Gastroesophageal sphincter (tissue), 4 donors: ENCODE measurements at regions not wholly inside any gene's neighbourhood (a gene's known extent, or its start where the extent isn't known, plus 50 kb on each side); places are given as distances from the start of the nearest gene placed in this dataset.

Source experiments
- ATAC-seq: fragments of 150-250 bp; one replicate; pipeline ENCODE4 v1.9.1; 2016; ENCODE audit warnings: mild to moderate bottlenecking, moderate library complexity
- H3K27ac ChIP-seq, 4 donors: fragments of 200-600 bp; sonication (generic) in 3 of 4; 1 replicate in 3 of 4; 2 replicates in 1 of 4; pipeline ENCODE4 v1.5.1; 2016 to 2019
- H3K27me3 ChIP-seq: fragments of 200-600 bp; sonication (generic); one replicate; pipeline ENCODE4 v1.5.1; 2019
- H3K36me3 ChIP-seq, 2 donors: fragments of 200-600 bp; sonication (generic); one replicate each; pipeline ENCODE4 v1.5.1; 2019; ENCODE audit warnings: control low read depth in 1 of 2
- H3K4me1 ChIP-seq, 3 donors: fragments of 200-600 bp; sonication (generic); 1 replicate in 2 of 3; 2 replicates in 1 of 3; pipeline ENCODE4 v1.5.1; 2016 to 2019; ENCODE audit warnings: control low read depth in 2 of 3
- H3K4me3 ChIP-seq, 2 donors: fragments of 200-600 bp; sonication (generic); one replicate each; pipeline ENCODE4 v1.5.1; 2019; ENCODE audit warnings: mild to moderate bottlenecking in 1 of 2, moderate library complexity in 1 of 2
- H3K9me3 ChIP-seq, 3 donors: fragments of 200-600 bp; sonication (generic); one replicate each; pipeline ENCODE4 v1.5.1; 2017 to 2019; ENCODE audit warnings: control low read depth in 2 of 3
- EP300 ChIP-seq: sonication (generic); formaldehyde crosslinking; IDR thresholded peaks from one replicate; pipeline ENCODE4 v1.6.1; 2017; ENCODE audit warnings: antibody characterized with exemption, mild to moderate bottlenecking
- POLR2A ChIP-seq, 2 donors: fragments of 450-650 bp; IDR thresholded peaks; one replicate each; pipeline ENCODE4 v1.6.1; 2017; ENCODE audit warnings: antibody characterized with exemption in 2 of 2, mild to moderate bottlenecking in 2 of 2, moderate library complexity in 1 of 2
- POLR2AphosphoS5 ChIP-seq: sonication (generic); formaldehyde crosslinking; IDR thresholded peaks from one replicate; pipeline ENCODE4 v1.6.1; 2017; ENCODE audit warnings: antibody characterized with exemption
- WGBS, 2 donors: methylation state at CpG; one replicate each; pipeline ENCODE4 v1.1.5; 2018; ENCODE audit warnings: low coverage in 1 of 2; 5-methylcytosine and 5-hydroxymethylcytosine counted together
- TF ChIP-seq, protein P1 (sequence below), 4 experiments: fragments of 200-600 bp in 2 of 4; fragments of 450-650 bp in 2 of 4; sonication (generic) in 1 of 4; IDR thresholded peaks; one replicate each; pipeline ENCODE4 v1.5.1; 2017 to 2019; ENCODE audit warnings: antibody characterized with exemption in 4 of 4, mild to moderate bottlenecking in 2 of 4, moderate library complexity in 2 of 4

DNA sequence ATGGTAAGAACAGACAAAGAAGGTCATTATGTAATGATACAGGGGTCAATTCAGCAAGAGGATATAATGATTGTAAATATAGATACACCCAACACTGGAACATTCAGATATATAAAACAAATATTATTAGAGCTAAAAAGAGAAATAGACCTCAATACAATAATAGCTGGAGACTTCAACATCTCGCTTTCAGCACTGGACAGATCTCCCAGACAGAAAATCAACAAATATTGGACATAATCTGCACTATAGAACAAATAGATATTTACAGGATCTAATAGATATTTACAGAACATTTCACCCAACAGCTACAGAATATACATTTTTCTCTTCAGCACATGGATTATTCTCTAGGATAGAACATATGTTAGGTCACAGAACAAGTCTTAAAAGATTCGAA is 190.6 kb upstream of the RFX3 start:
- Histone ChIP-seq H3K27me3 (no peaks in the 10 kb centered on the region), H3K27ac (no peak overlapping the region), H3K4me3 (no peak overlapping the region), H3K4me1 (no peaks in the 10 kb centered on the region), H3K9me3 (no peaks in the 10 kb centered on the region), H3K36me3 (no peaks in the 10 kb centered on the region)
- WGBS, 2 donors: 88 to 92% methylated on average over 2 of the region's 2 CpGs
- TF ChIP-seq EP300 (no peak), POLR2AphosphoS5 (no peak), POLR2A (IDR thresholded peaks at IDR 0.05) (no peak)
- TF ChIP-seq, protein P1, sequence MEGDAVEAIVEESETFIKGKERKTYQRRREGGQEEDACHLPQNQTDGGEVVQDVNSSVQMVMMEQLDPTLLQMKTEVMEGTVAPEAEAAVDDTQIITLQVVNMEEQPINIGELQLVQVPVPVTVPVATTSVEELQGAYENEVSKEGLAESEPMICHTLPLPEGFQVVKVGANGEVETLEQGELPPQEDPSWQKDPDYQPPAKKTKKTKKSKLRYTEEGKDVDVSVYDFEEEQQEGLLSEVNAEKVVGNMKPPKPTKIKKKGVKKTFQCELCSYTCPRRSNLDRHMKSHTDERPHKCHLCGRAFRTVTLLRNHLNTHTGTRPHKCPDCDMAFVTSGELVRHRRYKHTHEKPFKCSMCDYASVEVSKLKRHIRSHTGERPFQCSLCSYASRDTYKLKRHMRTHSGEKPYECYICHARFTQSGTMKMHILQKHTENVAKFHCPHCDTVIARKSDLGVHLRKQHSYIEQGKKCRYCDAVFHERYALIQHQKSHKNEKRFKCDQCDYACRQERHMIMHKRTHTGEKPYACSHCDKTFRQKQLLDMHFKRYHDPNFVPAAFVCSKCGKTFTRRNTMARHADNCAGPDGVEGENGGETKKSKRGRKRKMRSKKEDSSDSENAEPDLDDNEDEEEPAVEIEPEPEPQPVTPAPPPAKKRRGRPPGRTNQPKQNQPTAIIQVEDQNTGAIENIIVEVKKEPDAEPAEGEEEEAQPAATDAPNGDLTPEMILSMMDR (IDR thresholded peaks at IDR 0.05): no peak
- no peak for ATAC-seq

DNA sequence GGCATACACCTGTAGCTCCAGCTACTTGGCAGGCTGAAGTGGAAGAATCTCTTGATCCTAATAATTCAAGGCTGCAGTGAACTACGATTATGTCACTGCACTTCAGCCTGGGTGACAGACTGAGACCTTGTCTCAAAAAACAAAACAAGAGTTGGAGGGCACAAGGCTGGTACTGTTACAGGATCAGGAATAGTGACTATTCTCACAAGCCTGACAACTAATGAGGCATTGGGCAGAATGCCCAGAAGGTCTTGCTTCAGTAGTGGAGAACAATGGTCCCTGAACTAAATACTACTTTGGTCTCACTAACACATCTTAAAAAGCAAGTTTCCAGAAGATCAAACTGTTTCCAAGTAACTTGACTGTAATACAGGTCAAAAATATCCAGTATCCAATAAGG is 182.9 kb upstream of the RFX3 start:
- no peaks in the 10 kb centered on the region for H3K4me1 ChIP-seq
- no peaks in the 10 kb centered on the region for H3K27me3 ChIP-seq
- H3K36me3 ChIP-seq: no peaks in the 10 kb centered on the region
- no peak overlapping the region for H3K4me3 ChIP-seq
- H3K27ac ChIP-seq: no peak overlapping the region
- H3K9me3 ChIP-seq: no peaks in the 10 kb centered on the region
- WGBS, 2 donors: 0 to 56% methylated on average over 1 of the region's 1 CpG
- TF ChIP-seq EP300 (no peak), POLR2AphosphoS5 (no peak), POLR2A (IDR thresholded peaks at IDR 0.05) (no peak)
- TF ChIP-seq, protein P1 (IDR thresholded peaks at IDR 0.05): no peak
- ATAC-seq: no peak

DNA sequence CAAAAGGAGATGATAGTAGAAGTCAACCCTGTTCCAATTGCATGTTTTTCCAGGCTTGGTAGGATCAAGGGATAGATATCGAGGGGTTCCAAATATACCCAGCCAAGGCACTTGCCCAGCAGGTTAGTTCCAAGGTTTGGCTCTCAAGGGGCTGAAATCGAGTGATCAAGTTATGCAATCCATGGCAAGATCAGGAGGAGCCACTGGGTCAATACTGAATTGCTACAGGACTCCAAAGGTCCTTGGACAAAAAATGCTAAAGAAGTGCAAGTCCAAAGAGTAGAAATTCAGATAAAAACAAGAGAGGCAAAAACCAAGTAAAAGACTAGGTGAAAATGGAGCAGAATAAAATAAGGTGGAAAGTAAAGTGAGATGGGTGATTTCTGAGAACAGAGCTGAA is 179.1 kb upstream of the RFX3 start:
- Histone ChIP-seq H3K4me1 (no peaks in the 10 kb centered on the region), H3K9me3 (no peaks in the 10 kb centered on the region), H3K36me3 (no peaks in the 10 kb centered on the region), H3K27me3 (no peaks in the 10 kb centered on the region), H3K4me3 (no peak overlapping the region), H3K27ac (no peak overlapping the region)
- TF ChIP-seq, protein P1 (IDR thresholded peaks at IDR 0.05): no peak
- TF ChIP-seq POLR2AphosphoS5 (no peak), EP300 (no peak), POLR2A (IDR thresholded peaks at IDR 0.05) (no peak)
- 85% methylated on average over 2 of the region's 2 CpGs; no CpG with 5 or more reads in 1 of the 2 donors for WGBS, 2 donors
- no peak for ATAC-seq

GRCh38 chr9:3700772-3701171 is 175.0 kb upstream of the RFX3 start:
- Histone ChIP-seq H3K4me3 (no peak overlapping the region), H3K27ac (no peak overlapping the region), H3K4me1 (no peaks in the 10 kb centered on the region), H3K9me3 (no peaks in the 10 kb centered on the region), H3K27me3 (no peaks in the 10 kb centered on the region), H3K36me3 (no peaks in the 10 kb centered on the region)
- ATAC-seq: no peak
- TF ChIP-seq EP300 (no peak), POLR2A (IDR thresholded peaks at IDR 0.05) (no peak), POLR2AphosphoS5 (no peak)
- TF ChIP-seq, protein P1 (IDR thresholded peaks at IDR 0.05): no peak
- WGBS, 2 donors: 75 to 79% methylated on average over 1 to 2 of the region's 2 CpGs

GRCh38 chr9:3699883-3700282 is 174.1 kb upstream of the RFX3 start:
- Histone ChIP-seq H3K9me3 (no peaks in the 10 kb centered on the region), H3K27me3 (no peaks in the 10 kb centered on the region), H3K36me3 (no peaks in the 10 kb centered on the region), H3K27ac (no peak overlapping the region), H3K4me3 (no peak overlapping the region), H3K4me1 (no peaks in the 10 kb centered on the region)
- TF ChIP-seq POLR2A (IDR thresholded peaks at IDR 0.05) (no peak), POLR2AphosphoS5 (no peak), EP300 (no peak)
- TF ChIP-seq, protein P1 (IDR thresholded peaks at IDR 0.05): no peak
- ATAC-seq: no peak
- WGBS, 2 donors: 78 to 88% methylated on average over 3 of the region's 3 CpGs
